ENCODE measurements at regions not wholly inside any gene's neighbourhood (a gene's known extent, or its start where the extent isn't known, plus 50 kb on each side); places are given as distances from the start of the nearest gene placed in this dataset.
"Not testable (repeated sequence)": the region's sequence is repeated elsewhere in the genome, so short reads cannot be mapped to it uniquely, and the experiment has no call there.

GRCh38 chr17:30644287-30644686, 167.1 kb downstream of the GOSR1 start:
- not testable (repeated sequence) for H3K36me3 ChIP-seq (replicated peaks; ENCODE audit: control insufficient read depth, insufficient read depth, low read length); H3K4me3 ChIP-seq (ENCODE audit: insufficient read depth, low read depth, low read length); DNase-seq; H3K27me3 ChIP-seq (ENCODE audit: control insufficient read depth, insufficient read depth, low read length)

- not testable (repeated sequence) for H3K36me3 ChIP-seq (replicated peaks; ENCODE audit: control insufficient read depth, insufficient read depth, low read length); H3K4me3 ChIP-seq (ENCODE audit: insufficient read depth, low read depth, low read length); DNase-seq; H3K27me3 ChIP-seq (ENCODE audit: control insufficient read depth, insufficient read depth, low read length)
Observed at GRCh38 chr17:30641428-30641827, 164.2 kb downstream of the GOSR1 start.

GRCh38 chr17:30639391-30639790, 162.2 kb downstream of the GOSR1 start:
- H3K36me3 ChIP-seq (replicated peaks; ENCODE audit: control insufficient read depth, insufficient read depth, low read length); H3K27me3 ChIP-seq (ENCODE audit: control insufficient read depth, insufficient read depth, low read length); H3K4me3 ChIP-seq (ENCODE audit: insufficient read depth, low read depth, low read length); DNase-seq: not testable (repeated sequence)

GRCh38 chr17:30638968-30639367, 161.8 kb downstream of the GOSR1 start:
- DNase-seq; H3K36me3 ChIP-seq (replicated peaks; ENCODE audit: control insufficient read depth, insufficient read depth, low read length); H3K27me3 ChIP-seq (ENCODE audit: control insufficient read depth, insufficient read depth, low read length); H3K4me3 ChIP-seq (ENCODE audit: insufficient read depth, low read depth, low read length): not testable (repeated sequence)

GRCh38 chr17:30631651-30632050, 154.4 kb downstream of the GOSR1 start:
- not testable (repeated sequence) for H3K27me3 ChIP-seq (ENCODE audit: control insufficient read depth, insufficient read depth, low read length); DNase-seq

GRCh38 chr17:30625380-30625779, 148.2 kb downstream of the GOSR1 start:
- DNase-seq; H3K4me3 ChIP-seq (ENCODE audit: insufficient read depth, low read depth, low read length); H3K27me3 ChIP-seq (ENCODE audit: control insufficient read depth, insufficient read depth, low read length); H3K36me3 ChIP-seq (replicated peaks; ENCODE audit: control insufficient read depth, insufficient read depth, low read length): not testable (repeated sequence)

More at GRCh38 chr17:30631651-30632050, 154.4 kb downstream of the GOSR1 start:
- not testable (repeated sequence) for H3K4me3 ChIP-seq (ENCODE audit: insufficient read depth, low read depth, low read length); H3K36me3 ChIP-seq (replicated peaks; ENCODE audit: control insufficient read depth, insufficient read depth, low read length)

- H3K36me3 ChIP-seq (replicated peaks; ENCODE audit: control insufficient read depth, insufficient read depth, low read length); H3K27me3 ChIP-seq (ENCODE audit: control insufficient read depth, insufficient read depth, low read length); H3K4me3 ChIP-seq (ENCODE audit: insufficient read depth, low read depth, low read length); DNase-seq: not testable (repeated sequence)
Observed at GRCh38 chr17:30624180-30624579, 147.0 kb downstream of the GOSR1 start.

- H3K27me3 ChIP-seq (ENCODE audit: control insufficient read depth, insufficient read depth, low read length); DNase-seq; H3K36me3 ChIP-seq (replicated peaks; ENCODE audit: control insufficient read depth, insufficient read depth, low read length); H3K4me3 ChIP-seq (ENCODE audit: insufficient read depth, low read depth, low read length): not testable (repeated sequence)
Observed at GRCh38 chr17:30609682-30610081, 132.5 kb downstream of the GOSR1 start.

GRCh38 chr17:30605523-30605922, 128.3 kb downstream of the GOSR1 start:
- H3K36me3 ChIP-seq (replicated peaks; ENCODE audit: control insufficient read depth, insufficient read depth, low read length) = no peaks in the 10 kb centered on the region
- no peak for DNase-seq
- no peak overlapping the region for H3K4me3 ChIP-seq (ENCODE audit: insufficient read depth, low read depth, low read length)
- no peaks in the 10 kb centered on the region for H3K27me3 ChIP-seq (ENCODE audit: control insufficient read depth, insufficient read depth, low read length)

- peak; percentile 22 for DNase-seq
- Histone ChIP-seq H3K36me3 (replicated peaks; ENCODE audit: control insufficient read depth, insufficient read depth, low read length) (no peaks in the 10 kb centered on the region), H3K4me3 (ENCODE audit: insufficient read depth, low read depth, low read length) (no peak overlapping the region), H3K27me3 (ENCODE audit: control insufficient read depth, insufficient read depth, low read length) (no peaks in the 10 kb centered on the region)
Observed at GRCh38 chr17:30605027-30605426, 127.8 kb downstream of the GOSR1 start.

- not testable (repeated sequence) for H3K36me3 ChIP-seq (replicated peaks; ENCODE audit: control insufficient read depth, insufficient read depth, low read length); H3K27me3 ChIP-seq (ENCODE audit: control insufficient read depth, insufficient read depth, low read length); DNase-seq; H3K4me3 ChIP-seq (ENCODE audit: insufficient read depth, low read depth, low read length)
Observed at GRCh38 chr17:30602396-30602795, 125.2 kb downstream of the GOSR1 start.

GRCh38 chr17:30601984-30602383, 124.8 kb downstream of the GOSR1 start:
- DNase-seq; H3K4me3 ChIP-seq (ENCODE audit: insufficient read depth, low read depth, low read length); H3K36me3 ChIP-seq (replicated peaks; ENCODE audit: control insufficient read depth, insufficient read depth, low read length); H3K27me3 ChIP-seq (ENCODE audit: control insufficient read depth, insufficient read depth, low read length): not testable (repeated sequence)

GRCh38 chr17:30600830-30601494, 123.8 kb downstream of the GOSR1 start:
- peak; percentile 61 for DNase-seq
- Histone ChIP-seq H3K36me3 (replicated peaks; ENCODE audit: control insufficient read depth, insufficient read depth, low read length) (no peaks in the 10 kb centered on the region), H3K27me3 (ENCODE audit: control insufficient read depth, insufficient read depth, low read length) (no peaks in the 10 kb centered on the region), H3K4me3 (ENCODE audit: insufficient read depth, low read depth, low read length) (peak overlapping the region; percentile 85)

GRCh38 chr17:30600060-30600829, 123.0 kb downstream of the GOSR1 start:
- no peaks in the 10 kb centered on the region for H3K36me3 ChIP-seq (replicated peaks; ENCODE audit: control insufficient read depth, insufficient read depth, low read length)
- no peaks in the 10 kb centered on the region for H3K27me3 ChIP-seq (ENCODE audit: control insufficient read depth, insufficient read depth, low read length)
- peak overlapping the region; percentile 85 for H3K4me3 ChIP-seq (ENCODE audit: insufficient read depth, low read depth, low read length)
- peak; percentile 95 for DNase-seq

GRCh38 chr17:30599428-30600059, 122.3 kb downstream of the GOSR1 start:
- no peak for DNase-seq
- H3K4me3 ChIP-seq (ENCODE audit: insufficient read depth, low read depth, low read length) = peak overlapping the region; percentile 85
- H3K27me3 ChIP-seq (ENCODE audit: control insufficient read depth, insufficient read depth, low read length) = no peaks in the 10 kb centered on the region
- no peaks in the 10 kb centered on the region for H3K36me3 ChIP-seq (replicated peaks; ENCODE audit: control insufficient read depth, insufficient read depth, low read length)
